Vagina (tissue), 2 donors: ENCODE measurements at regions not wholly inside any gene's neighbourhood (a gene's known extent, or its start where the extent isn't known, plus 50 kb on each side); places are given as distances from the start of the nearest gene placed in this dataset.

Source experiments
- DNase-seq, 2 donors: peaks; one replicate each; pipeline ENCODE4 v3.0.0-alpha.2; 2017; ENCODE audit errors: extremely low spot score in 2 of 2
- H3K27ac ChIP-seq: fragments of 200-600 bp; sonication (generic); one replicate; pipeline ENCODE4 v1.5.1; 2019
- H3K27me3 ChIP-seq: fragments of 200-600 bp; sonication (generic); one replicate; pipeline ENCODE4 v1.5.1; 2019
- H3K36me3 ChIP-seq, 2 donors: fragments of 200-600 bp; sonication (generic); one replicate each; pipeline ENCODE4 v1.5.1; 2017 to 2019
- H3K4me1 ChIP-seq: fragments of 200-600 bp; sonication (generic); one replicate; pipeline ENCODE4 v1.5.1; 2019
- H3K4me3 ChIP-seq, 2 donors: fragments of 200-600 bp; sonication (generic); 1 replicate in 1 of 2; 2 replicates in 1 of 2; pipeline ENCODE4 v1.5.1; 2016 to 2019
- H3K9me3 ChIP-seq: fragments of 200-600 bp; sonication (generic); one replicate; pipeline ENCODE4 v1.5.1; 2019
- CTCF ChIP-seq, 3 experiments: fragments of 450-650 bp in 2 of 3; fragments of 200-600 bp in 1 of 3; sonication (generic) in 1 of 3; IDR thresholded peaks; one replicate each; pipeline ENCODE4 v1.5.1; 2017 to 2019; ENCODE audit warnings: antibody characterized with exemption in 3 of 3, mild to moderate bottlenecking in 2 of 3, moderate library complexity in 2 of 3
- POLR2A ChIP-seq, 2 donors: fragments of 450-650 bp; IDR thresholded peaks; one replicate each; pipeline ENCODE4 v1.6.1; 2017; ENCODE audit warnings: antibody characterized with exemption in 2 of 2, mild to moderate bottlenecking in 2 of 2, moderate library complexity in 2 of 2
- POLR2AphosphoS5 ChIP-seq, 2 donors: sonication (generic); formaldehyde crosslinking; IDR thresholded peaks; one replicate each; pipeline ENCODE4 v1.9.0; 2017; ENCODE audit warnings: antibody characterized with exemption in 2 of 2, mild to moderate bottlenecking in 2 of 2, low read depth in 1 of 2; ENCODE audit not compliant: insufficient read depth in 1 of 2
- intact Hi-C: fragments of 100-400 bp; cut with DNase I; formaldehyde crosslinking; loops from one replicate; pipeline ENCODE4 v1.15.1; 2023

GRCh38 chr13:99843872-99844271 lies 127.7 kb downstream of the ZIC5 start:
- Histone ChIP-seq H3K4me3 (no peak overlapping the region), H3K9me3 (no peaks in the 10 kb centered on the region), H3K27me3 (no peaks in the 10 kb centered on the region), H3K36me3 (no peaks in the 10 kb centered on the region), H3K4me1 (no peaks in the 10 kb centered on the region), H3K27ac (no peak overlapping the region)
- TF ChIP-seq POLR2A (IDR thresholded peaks at IDR 0.05) (no peak), CTCF (IDR thresholded peaks at IDR 0.05) (no peak), POLR2AphosphoS5 (IDR thresholded peaks at IDR 0.05; ENCODE audit: insufficient read depth in 1 of 2, low read depth in 1 of 2) (no peak)
- intact Hi-C loops, result no loop called here
- no peak for DNase-seq

- H3K36me3 ChIP-seq, result no peaks in the 10 kb centered on the region
- no peaks in the 10 kb centered on the region for H3K27me3 ChIP-seq
- H3K4me1 ChIP-seq, result no peaks in the 10 kb centered on the region
- no peaks in the 10 kb centered on the region for H3K9me3 ChIP-seq
- intact Hi-C loops, result no loop called here
- TF ChIP-seq CTCF (IDR thresholded peaks at IDR 0.05) (no peak), POLR2AphosphoS5 (IDR thresholded peaks at IDR 0.05; ENCODE audit: insufficient read depth in 1 of 2, low read depth in 1 of 2) (no peak), POLR2A (IDR thresholded peaks at IDR 0.05) (no peak)
- DNase-seq, result no peak
- H3K4me3 ChIP-seq, result no peak overlapping the region
- H3K27ac ChIP-seq, result no peak overlapping the region
Measured at GRCh38 chr13:99842405-99842804, 129.2 kb downstream of the ZIC5 start.

GRCh38 chr13:99836291-99836690 lies 135.3 kb downstream of the ZIC5 start:
- Histone ChIP-seq H3K27me3 (no peaks in the 10 kb centered on the region), H3K27ac (no peak overlapping the region), H3K4me1 (no peaks in the 10 kb centered on the region), H3K36me3 (no peaks in the 10 kb centered on the region), H3K9me3 (no peaks in the 10 kb centered on the region), H3K4me3 (no peak overlapping the region)
- TF ChIP-seq POLR2A (IDR thresholded peaks at IDR 0.05) (no peak), POLR2AphosphoS5 (IDR thresholded peaks at IDR 0.05; ENCODE audit: insufficient read depth in 1 of 2, low read depth in 1 of 2) (no peak)
- intact Hi-C loops, result no loop called here
- no peak for DNase-seq

- Histone ChIP-seq H3K36me3 (no peaks in the 10 kb centered on the region), H3K4me1 (no peaks in the 10 kb centered on the region), H3K27me3 (no peaks in the 10 kb centered on the region), H3K27ac (no peak overlapping the region), H3K9me3 (no peaks in the 10 kb centered on the region), H3K4me3 (no peak overlapping the region)
- TF ChIP-seq CTCF (IDR thresholded peaks at IDR 0.05), result no peak
- TF ChIP-seq POLR2AphosphoS5 (IDR thresholded peaks at IDR 0.05; ENCODE audit: insufficient read depth in 1 of 2, low read depth in 1 of 2), result no peak
- TF ChIP-seq POLR2A (IDR thresholded peaks at IDR 0.05), result no peak
- intact Hi-C loops, result no loop called here
- no peak for DNase-seq
Measured at GRCh38 chr13:99835442-99835841, 136.1 kb downstream of the ZIC5 start.

GRCh38 chr13:99834246-99834645 lies 137.3 kb downstream of the ZIC5 start:
- intact Hi-C loops, result no loop called here
- TF ChIP-seq POLR2A (IDR thresholded peaks at IDR 0.05) (no peak), CTCF (IDR thresholded peaks at IDR 0.05) (no peak), POLR2AphosphoS5 (IDR thresholded peaks at IDR 0.05; ENCODE audit: insufficient read depth in 1 of 2, low read depth in 1 of 2) (no peak)
- H3K4me1 ChIP-seq, result no peaks in the 10 kb centered on the region

GRCh38 chr13:99832347-99832746 lies 139.2 kb downstream of the ZIC5 start:
- Histone ChIP-seq H3K27ac (no peak overlapping the region), H3K4me3 (no peak overlapping the region), H3K27me3 (no peaks in the 10 kb centered on the region), H3K9me3 (no peaks in the 10 kb centered on the region), H3K4me1 (no peaks in the 10 kb centered on the region), H3K36me3 (no peaks in the 10 kb centered on the region)
- intact Hi-C loops, result no loop called here
- DNase-seq, result no peak
- TF ChIP-seq POLR2A (IDR thresholded peaks at IDR 0.05), result no peak
- TF ChIP-seq CTCF (IDR thresholded peaks at IDR 0.05), result no peak
- TF ChIP-seq POLR2AphosphoS5 (IDR thresholded peaks at IDR 0.05; ENCODE audit: insufficient read depth in 1 of 2, low read depth in 1 of 2), result no peak

More at GRCh38 chr13:99834246-99834645, 137.3 kb downstream of the ZIC5 start:
- no peak overlapping the region for H3K4me3 ChIP-seq
- no peaks in the 10 kb centered on the region for H3K36me3 ChIP-seq
- H3K27me3 ChIP-seq, result no peaks in the 10 kb centered on the region
- no peak overlapping the region for H3K27ac ChIP-seq
- no peaks in the 10 kb centered on the region for H3K9me3 ChIP-seq
- DNase-seq, result no peak
